Duodenal mucosa (tissue), 2 donors: ENCODE measurements at regions not wholly inside any gene's neighbourhood (a gene's known extent, or its start where the extent isn't known, plus 50 kb on each side); places are given as distances from the start of the nearest gene placed in this dataset.

ENCODE experiments used
- H3K27ac ChIP-seq: one replicate; pipeline ENCODE4 v1.7.0; 2013; ENCODE audit warnings: low read depth, low read length
- H3K27me3 ChIP-seq, 2 donors: one replicate each; pipeline ENCODE4 v1.7.0; 2013; ENCODE audit warnings: low read length in 2 of 2, control low read depth in 1 of 2; ENCODE audit not compliant: insufficient read depth in 2 of 2, control insufficient read depth in 1 of 2
- H3K36me3 ChIP-seq, 2 donors: one replicate each; pipeline ENCODE4 v1.7.0; 2013; ENCODE audit warnings: low read length in 2 of 2, control low read depth in 1 of 2; ENCODE audit not compliant: insufficient read depth in 2 of 2, control insufficient read depth in 1 of 2
- H3K4me1 ChIP-seq, 2 donors: one replicate each; pipeline ENCODE4 v1.7.0; 2013; ENCODE audit warnings: low read length in 2 of 2, control low read depth in 1 of 2; ENCODE audit not compliant: insufficient read depth in 2 of 2, control insufficient read depth in 1 of 2
- H3K4me3 ChIP-seq, 2 donors: one replicate each; pipeline ENCODE4 v1.7.0; 2013; ENCODE audit warnings: low read length in 2 of 2, low read depth in 1 of 2
- H3K9ac ChIP-seq, 2 donors: one replicate each; pipeline ENCODE4 v1.7.0; 2013; ENCODE audit warnings: low read length in 2 of 2, low read depth in 1 of 2
- H3K9me3 ChIP-seq, 2 donors: one replicate each; pipeline ENCODE4 v1.7.0; 2013; ENCODE audit warnings: low read length in 2 of 2, control low read depth in 1 of 2; ENCODE audit not compliant: control insufficient read depth in 1 of 2

- Histone ChIP-seq H3K9ac (no peak overlapping the region), H3K27ac (no peak overlapping the region), H3K27me3 (no peaks in the 10 kb centered on the region), H3K4me3 (no peak overlapping the region), H3K4me1 (peaks cover 0 to 5% of the 10 kb centered on the region in 2 donors), H3K9me3 (no peaks in the 10 kb centered on the region), H3K36me3 (no peaks in the 10 kb centered on the region)
These were observed 157.2 kb upstream of the SLC14A2 start for GRCh38 chr18:45458033-45458432.

GRCh38 chr18:45462179-45462578 lies 153.1 kb upstream of the SLC14A2 start:
- no peaks in the 10 kb centered on the region for H3K36me3 ChIP-seq
- H3K27me3 ChIP-seq, result no peaks in the 10 kb centered on the region
- H3K4me1 ChIP-seq, result no peaks in the 10 kb centered on the region
- no peak overlapping the region for H3K27ac ChIP-seq
- H3K9ac ChIP-seq, result no peak overlapping the region
- no peak overlapping the region for H3K4me3 ChIP-seq
- no peaks in the 10 kb centered on the region for H3K9me3 ChIP-seq

DNA sequence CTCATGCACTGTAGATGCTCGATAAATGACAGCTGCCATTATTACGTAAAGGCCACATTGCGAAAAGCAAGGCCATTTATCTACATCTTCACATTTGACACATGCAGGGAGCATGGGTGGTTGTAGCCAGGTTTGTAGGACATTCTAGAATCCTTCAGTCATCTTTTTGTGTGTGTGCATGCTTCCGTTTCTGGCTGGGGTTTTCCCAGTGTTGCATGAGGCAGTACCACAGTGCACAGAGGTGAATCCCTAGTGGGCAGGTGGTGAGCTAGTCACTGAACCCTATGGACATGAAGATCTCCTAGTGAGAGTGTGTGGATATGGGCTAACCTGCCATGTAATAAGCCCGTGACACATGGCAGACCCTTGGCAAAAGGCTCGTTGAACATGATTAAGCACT lies 151.8 kb upstream of the SLC14A2 start:
- Histone ChIP-seq H3K4me3 (no peak overlapping the region), H3K9ac (no peak overlapping the region)

GRCh38 chr18:45464619-45465018 lies 150.7 kb upstream of the SLC14A2 start:
- Histone ChIP-seq H3K4me3 (no peak overlapping the region), H3K9me3 (no peaks in the 10 kb centered on the region), H3K9ac (no peak overlapping the region), H3K27ac (no peak overlapping the region), H3K27me3 (no peaks in the 10 kb centered on the region), H3K4me1 (no peaks in the 10 kb centered on the region), H3K36me3 (no peaks in the 10 kb centered on the region)

More for the DNA sequence above, 151.8 kb upstream of the SLC14A2 start:
- Histone ChIP-seq H3K36me3 (no peaks in the 10 kb centered on the region), H3K27me3 (no peaks in the 10 kb centered on the region), H3K9me3 (no peaks in the 10 kb centered on the region), H3K27ac (no peak overlapping the region), H3K4me1 (no peaks in the 10 kb centered on the region)

GRCh38 chr18:45467293-45467692 lies 148.0 kb upstream of the SLC14A2 start:
- Histone ChIP-seq H3K27me3 (no peaks in the 10 kb centered on the region), H3K27ac (no peak overlapping the region)

GRCh38 chr18:45467945-45468344 lies 147.3 kb upstream of the SLC14A2 start:
- Histone ChIP-seq H3K4me3 (no peak overlapping the region), H3K4me1 (no peaks in the 10 kb centered on the region), H3K36me3 (no peaks in the 10 kb centered on the region), H3K27ac (no peak overlapping the region), H3K27me3 (no peaks in the 10 kb centered on the region), H3K9ac (no peak overlapping the region), H3K9me3 (no peaks in the 10 kb centered on the region)

More at GRCh38 chr18:45467293-45467692, 148.0 kb upstream of the SLC14A2 start:
- H3K4me1 ChIP-seq, result no peaks in the 10 kb centered on the region
- H3K9me3 ChIP-seq, result no peaks in the 10 kb centered on the region
- H3K4me3 ChIP-seq, result no peak overlapping the region
- no peak overlapping the region for H3K9ac ChIP-seq
- H3K36me3 ChIP-seq, result no peaks in the 10 kb centered on the region

- no peaks in the 10 kb centered on the region for H3K36me3 ChIP-seq
- peaks cover 31 to 41% of the 10 kb centered on the region in 2 donors for H3K4me1 ChIP-seq
- H3K9me3 ChIP-seq, result no peaks in the 10 kb centered on the region
- no peak overlapping the region for H3K27ac ChIP-seq
- no peaks in the 10 kb centered on the region for H3K27me3 ChIP-seq
- H3K9ac ChIP-seq, result no peak overlapping the region
- H3K4me3 ChIP-seq, result no peak overlapping the region
These were observed 136.4 kb upstream of the SLC14A2 start for GRCh38 chr18:45478889-45479288.

- Histone ChIP-seq H3K4me3 (no peak overlapping the region), H3K27ac (no peak overlapping the region)
These were observed 134.9 kb upstream of the SLC14A2 start for GRCh38 chr18:45480219-45481015.

GRCh38 chr18:45481821-45482220 lies 133.5 kb upstream of the SLC14A2 start:
- H3K9ac ChIP-seq, result no peak overlapping the region
- no peaks in the 10 kb centered on the region for H3K27me3 ChIP-seq
- no peaks in the 10 kb centered on the region for H3K9me3 ChIP-seq
- no peak overlapping the region for H3K4me3 ChIP-seq
- no peak overlapping the region for H3K27ac ChIP-seq
- no peaks in the 10 kb centered on the region for H3K36me3 ChIP-seq
- peaks cover 31 to 46% of the 10 kb centered on the region in 2 donors for H3K4me1 ChIP-seq

More at GRCh38 chr18:45480219-45481015, 134.9 kb upstream of the SLC14A2 start:
- Histone ChIP-seq H3K36me3 (no peaks in the 10 kb centered on the region), H3K9me3 (no peaks in the 10 kb centered on the region), H3K27me3 (no peaks in the 10 kb centered on the region), H3K4me1 (peaks cover 31 to 46% of the 10 kb centered on the region in 2 donors), H3K9ac (no peak overlapping the region)

DNA sequence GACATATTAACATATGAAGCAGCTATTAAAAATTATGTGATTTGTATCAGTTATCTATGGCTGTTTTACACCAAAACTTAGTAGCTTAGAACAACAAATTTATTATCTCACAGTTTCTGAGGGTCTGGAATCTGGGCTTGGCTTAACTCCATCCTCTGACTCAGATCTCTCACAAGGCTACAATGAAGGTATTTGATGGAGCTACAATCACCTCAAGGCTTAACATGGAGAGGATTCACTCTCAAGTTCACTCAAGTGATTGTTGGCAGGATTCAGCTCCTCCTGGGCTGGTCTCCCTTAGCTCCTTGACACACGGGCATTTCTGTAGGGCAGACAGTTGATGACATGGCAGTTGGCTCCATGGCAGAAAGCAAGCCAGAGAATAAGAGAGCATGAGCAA lies 133.0 kb upstream of the SLC14A2 start:
- Histone ChIP-seq H3K36me3 (no peaks in the 10 kb centered on the region), H3K27me3 (no peaks in the 10 kb centered on the region), H3K4me3 (no peak overlapping the region), H3K27ac (no peak overlapping the region), H3K9me3 (no peaks in the 10 kb centered on the region), H3K9ac (no peak overlapping the region), H3K4me1 (peaks cover 31 to 46% of the 10 kb centered on the region in 2 donors)
